Uterus (tissue), 2 donors: ENCODE measurements at regions not wholly inside any gene's neighbourhood (a gene's known extent, or its start where the extent isn't known, plus 50 kb on each side); places are given as distances from the start of the nearest gene placed in this dataset.

Source experiments
- CTCF ChIP-seq, 4 experiments: fragments of 200-600 bp in 2 of 4; fragments of 450-650 bp in 2 of 4; sonication (generic) in 2 of 4; IDR thresholded peaks; one replicate each; pipeline ENCODE4 v1.5.1; 2016 to 2019; ENCODE audit warnings: antibody characterized with exemption in 4 of 4, mild to moderate bottlenecking in 2 of 4, moderate library complexity in 1 of 4
- POLR2A ChIP-seq, 2 donors: fragments of 450-650 bp; IDR thresholded peaks; one replicate each; pipeline ENCODE4 v1.6.1; 2016; ENCODE audit warnings: antibody characterized with exemption in 2 of 2, mild to moderate bottlenecking in 1 of 2, moderate library complexity in 1 of 2

GRCh38 chr6:98230250-98230649, 604.1 kb upstream of the POU3F2 start:
- TF ChIP-seq CTCF (IDR thresholded peaks at IDR 0.05) (no peak), POLR2A (IDR thresholded peaks at IDR 0.05) (no peak)
